Brain microvascular endothelial cell (primary cell): ENCODE measurements at regions not wholly inside any gene's neighbourhood (a gene's known extent, or its start where the extent isn't known, plus 50 kb on each side); places are given as distances from the start of the nearest gene placed in this dataset.

ENCODE experiments used
- DNase-seq: peaks from one replicate; pipeline ENCODE4 v3.0.0-alpha.2; 2020
- H3K27ac ChIP-seq: fragments of 250-450 bp; sonication (Bioruptor Pico); 2 replicates; pipeline ENCODE4 v1.5.1; 2020; ENCODE audit warnings: mild to moderate bottlenecking, moderate library complexity
- H3K27me3 ChIP-seq: fragments of 250-450 bp; sonication (Bioruptor Pico); replicated peaks from 2 replicates; pipeline ENCODE4 v1.5.1; 2020; ENCODE audit warnings: mild to moderate bottlenecking
- H3K36me3 ChIP-seq: fragments of 250-450 bp; sonication (Bioruptor Pico); replicated peaks from 2 replicates; pipeline ENCODE4 v1.5.1; 2020; ENCODE audit warnings: mild to moderate bottlenecking
- H3K4me3 ChIP-seq: 2 replicates; pipeline ENCODE4 v1.5.1; 2011; ENCODE audit warnings: low read depth, mild to moderate bottlenecking, control low read depth, low read length, moderate library complexity
- in situ Hi-C: cut with HindIII; loops from 2 replicates; pipeline ENCODE4 v1.10.0; 2017; ENCODE audit warnings: low sequenced_read_pairs, low pct_ligation_motif_present
- TF ChIP-seq, protein P1 (sequence below): IDR thresholded peaks from 2 replicates; pipeline ENCODE4 v1.5.1; 2011; ENCODE audit warnings: low read depth, mild to moderate bottlenecking, moderate library complexity, low read length, control low read depth, inconsistent platforms; ENCODE audit errors: missing control alignments

GRCh38 chr5:159602434-159602833 lies 272.1 kb upstream of the IL12B start:
- TF ChIP-seq, protein P1, sequence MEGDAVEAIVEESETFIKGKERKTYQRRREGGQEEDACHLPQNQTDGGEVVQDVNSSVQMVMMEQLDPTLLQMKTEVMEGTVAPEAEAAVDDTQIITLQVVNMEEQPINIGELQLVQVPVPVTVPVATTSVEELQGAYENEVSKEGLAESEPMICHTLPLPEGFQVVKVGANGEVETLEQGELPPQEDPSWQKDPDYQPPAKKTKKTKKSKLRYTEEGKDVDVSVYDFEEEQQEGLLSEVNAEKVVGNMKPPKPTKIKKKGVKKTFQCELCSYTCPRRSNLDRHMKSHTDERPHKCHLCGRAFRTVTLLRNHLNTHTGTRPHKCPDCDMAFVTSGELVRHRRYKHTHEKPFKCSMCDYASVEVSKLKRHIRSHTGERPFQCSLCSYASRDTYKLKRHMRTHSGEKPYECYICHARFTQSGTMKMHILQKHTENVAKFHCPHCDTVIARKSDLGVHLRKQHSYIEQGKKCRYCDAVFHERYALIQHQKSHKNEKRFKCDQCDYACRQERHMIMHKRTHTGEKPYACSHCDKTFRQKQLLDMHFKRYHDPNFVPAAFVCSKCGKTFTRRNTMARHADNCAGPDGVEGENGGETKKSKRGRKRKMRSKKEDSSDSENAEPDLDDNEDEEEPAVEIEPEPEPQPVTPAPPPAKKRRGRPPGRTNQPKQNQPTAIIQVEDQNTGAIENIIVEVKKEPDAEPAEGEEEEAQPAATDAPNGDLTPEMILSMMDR: no peak
- H3K27ac ChIP-seq: no peak overlapping the region
- no peak for DNase-seq
- H3K36me3 ChIP-seq: no peaks in the 10 kb centered on the region
- in situ Hi-C loops: no loop called here
- H3K27me3 ChIP-seq: no peaks in the 10 kb centered on the region
- no peak overlapping the region for H3K4me3 ChIP-seq

DNA sequence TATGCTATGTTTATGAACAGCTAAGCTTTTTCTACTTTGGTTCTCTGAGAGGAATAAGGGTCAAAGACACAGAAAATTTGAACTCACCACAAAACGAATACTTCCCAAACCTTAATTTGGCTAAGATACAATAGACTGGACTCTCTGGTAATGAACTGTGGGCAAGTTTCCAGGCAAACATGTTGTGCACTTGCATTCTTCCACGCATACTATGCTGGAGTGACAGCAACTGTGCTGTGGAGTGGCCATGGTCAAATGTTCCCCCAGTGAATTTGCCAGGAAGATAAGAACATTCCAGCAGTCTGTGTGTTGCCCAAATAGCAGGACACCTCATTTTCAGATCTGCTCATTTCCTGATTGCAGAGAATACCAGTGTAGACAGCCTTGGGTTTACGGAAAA lies 275.3 kb upstream of the IL12B start:
- peak; percentile 59 for DNase-seq

GRCh38 chr5:159609359-159609758 lies 279.1 kb upstream of the IL12B start:
- H3K27ac ChIP-seq: no peak overlapping the region
- no peaks in the 10 kb centered on the region for H3K27me3 ChIP-seq
- DNase-seq: no peak
- H3K36me3 ChIP-seq: no peaks in the 10 kb centered on the region
- no peak overlapping the region for H3K4me3 ChIP-seq
- TF ChIP-seq, protein P1: no peak
- in situ Hi-C loops: no loop called here

More for the DNA sequence above, 275.3 kb upstream of the IL12B start:
- TF ChIP-seq, protein P1: no peak
- Histone ChIP-seq H3K27ac (no peak overlapping the region), H3K4me3 (no peak overlapping the region), H3K36me3 (no peaks in the 10 kb centered on the region), H3K27me3 (no peaks in the 10 kb centered on the region)
- in situ Hi-C loops: no loop called here

GRCh38 chr5:159610966-159611579 lies 280.8 kb upstream of the IL12B start:
- in situ Hi-C loops: no loop called here

GRCh38 chr5:159616952-159617351 lies 286.7 kb upstream of the IL12B start:
- TF ChIP-seq, protein P1: no peak
- H3K36me3 ChIP-seq: no peaks in the 10 kb centered on the region
- peak; percentile 6 for DNase-seq
- no peaks in the 10 kb centered on the region for H3K27me3 ChIP-seq
- in situ Hi-C loops: no loop called here
- no peak overlapping the region for H3K27ac ChIP-seq
- no peak overlapping the region for H3K4me3 ChIP-seq

More at GRCh38 chr5:159610966-159611579, 280.8 kb upstream of the IL12B start:
- TF ChIP-seq, protein P1: no peak
- no peak for DNase-seq
- Histone ChIP-seq H3K27ac (no peak overlapping the region), H3K4me3 (no peak overlapping the region), H3K27me3 (no peaks in the 10 kb centered on the region), H3K36me3 (no peaks in the 10 kb centered on the region)

- Histone ChIP-seq H3K27me3 (no peaks in the 10 kb centered on the region), H3K27ac (no peak overlapping the region), H3K4me3 (no peak overlapping the region), H3K36me3 (no peaks in the 10 kb centered on the region)
- TF ChIP-seq, protein P1: no peak
- no peak for DNase-seq
- in situ Hi-C loops: no loop called here
Measured at GRCh38 chr5:159619826-159620225, 289.5 kb upstream of the IL12B start.
